Skeletal muscle satellite cell (primary cell): ENCODE measurements at regions not wholly inside any gene's neighbourhood (a gene's known extent, or its start where the extent isn't known, plus 50 kb on each side); places are given as distances from the start of the nearest gene placed in this dataset.
"Not testable (repeated sequence)": the region's sequence is repeated elsewhere in the genome, so short reads cannot be mapped to it uniquely, and the experiment has no call there.

Source experiments
- H3K27me3 ChIP-seq: 2 replicates; pipeline ENCODE4 v1.7.0; 2013; ENCODE audit warnings: low read length; ENCODE audit not compliant: control insufficient read depth, insufficient read depth
- H3K36me3 ChIP-seq: 2 replicates; pipeline ENCODE4 v1.7.0; 2013; ENCODE audit warnings: mild to moderate bottlenecking, control low read depth, low read length; ENCODE audit not compliant: insufficient read depth
- H3K4me1 ChIP-seq: 2 replicates; pipeline ENCODE4 v1.7.0; 2013; ENCODE audit warnings: low read length; ENCODE audit not compliant: control insufficient read depth, insufficient read depth
- H3K4me2 ChIP-seq: 2 replicates; pipeline ENCODE4 v1.7.0; 2013; ENCODE audit warnings: mild to moderate bottlenecking, low read length
- H3K4me3 ChIP-seq: 2 replicates; pipeline ENCODE4 v1.7.0; 2013; ENCODE audit warnings: low read length
- H3K9ac ChIP-seq: 2 replicates; pipeline ENCODE4 v1.7.0; 2013; ENCODE audit warnings: mild to moderate bottlenecking, low read depth, low read length, moderate library complexity
- H3K9me3 ChIP-seq: replicated peaks from 2 replicates; pipeline ENCODE4 v1.7.0; 2013; ENCODE audit warnings: mild to moderate bottlenecking, control low read depth, low read length

DNA sequence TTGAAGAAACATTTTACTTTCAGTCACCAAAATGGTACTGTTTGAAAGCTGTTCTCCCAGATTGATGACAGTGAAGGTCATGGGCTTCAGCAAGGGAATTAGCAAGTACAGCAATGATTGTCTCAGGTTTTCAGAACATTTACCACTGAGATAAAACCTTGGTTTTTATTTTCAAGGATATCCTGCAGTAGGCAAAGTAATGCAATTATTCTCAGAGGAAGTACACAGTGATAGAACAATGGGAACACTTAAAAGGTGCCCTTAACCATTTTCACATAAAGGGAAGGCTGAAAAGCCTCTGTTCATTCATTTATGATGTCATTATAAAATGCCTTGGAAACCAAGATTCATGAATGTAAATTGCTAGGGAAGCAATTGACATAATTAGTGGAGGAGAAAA is 471.8 kb upstream of the ACO1 start:
- H3K4me3 ChIP-seq: no peak overlapping the region
- H3K36me3 ChIP-seq: no peaks in the 10 kb centered on the region
- no peak overlapping the region for H3K9ac ChIP-seq
- H3K4me2 ChIP-seq: no peak overlapping the region
- peaks cover 5% of the 10 kb centered on the region for H3K9me3 ChIP-seq
- H3K27me3 ChIP-seq: no peaks in the 10 kb centered on the region
- H3K4me1 ChIP-seq: no peaks in the 10 kb centered on the region

DNA sequence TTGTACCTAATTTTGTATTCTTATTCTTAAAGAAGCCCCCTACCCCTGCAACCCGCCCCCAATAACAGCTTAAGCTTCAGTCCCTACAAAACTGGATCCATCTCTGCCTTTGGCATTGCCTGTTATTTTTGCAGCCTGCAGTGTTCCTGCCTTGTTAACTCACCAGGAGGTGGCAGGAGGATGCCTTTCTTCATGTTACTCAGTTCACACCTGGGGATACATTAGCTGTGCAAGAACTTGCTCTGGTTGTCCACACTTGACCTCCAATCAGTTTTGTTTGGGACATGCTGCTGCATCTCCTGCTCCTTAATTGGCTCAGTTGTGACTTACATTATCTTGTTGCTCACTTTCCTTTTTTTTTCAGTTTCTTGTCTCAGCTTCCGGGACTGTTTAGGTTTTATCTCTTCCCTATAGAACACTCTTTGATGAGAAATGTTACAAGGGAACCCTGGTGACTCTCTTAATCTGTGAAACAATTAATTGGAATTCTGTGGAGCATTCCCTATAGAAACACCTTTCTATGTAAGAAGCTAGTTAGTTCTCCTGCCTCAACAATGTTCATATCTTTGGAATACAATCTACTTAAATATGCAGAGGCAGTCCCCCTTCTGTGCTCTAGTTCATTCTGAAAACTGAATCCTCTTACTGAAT is 467.7 kb upstream of the ACO1 start:
- Histone ChIP-seq H3K9ac (no peak overlapping the region), H3K27me3 (no peaks in the 10 kb centered on the region), H3K9me3 (peaks cover 5% of the 10 kb centered on the region), H3K4me1 (no peaks in the 10 kb centered on the region), H3K36me3 (no peaks in the 10 kb centered on the region), H3K4me2 (no peak overlapping the region), H3K4me3 (no peak overlapping the region)

DNA sequence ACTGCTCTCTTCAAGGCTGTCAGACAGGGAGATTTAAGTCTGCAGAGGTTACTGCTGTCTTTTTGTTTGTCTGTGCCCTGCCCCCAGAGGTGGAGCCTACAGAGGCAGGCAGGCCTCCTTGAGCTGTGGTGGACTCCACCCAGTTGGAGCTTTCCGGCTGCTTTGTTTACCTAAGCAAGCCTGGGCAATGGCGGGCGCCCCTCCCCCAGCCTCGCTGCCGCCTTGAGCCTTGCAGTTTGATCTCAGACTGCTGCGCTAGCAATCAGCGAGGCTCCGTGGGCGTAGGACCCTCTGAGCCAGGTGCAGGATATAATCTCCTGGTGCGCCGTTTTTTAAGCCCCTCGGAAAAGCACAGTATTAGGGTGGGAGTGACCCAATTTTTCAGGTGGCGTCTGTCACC is 446.7 kb upstream of the ACO1 start:
- H3K4me2 ChIP-seq, H3K4me1 ChIP-seq, H3K36me3 ChIP-seq, H3K4me3 ChIP-seq, H3K9ac ChIP-seq, H3K27me3 ChIP-seq, H3K9me3 ChIP-seq: not testable (repeated sequence)

DNA sequence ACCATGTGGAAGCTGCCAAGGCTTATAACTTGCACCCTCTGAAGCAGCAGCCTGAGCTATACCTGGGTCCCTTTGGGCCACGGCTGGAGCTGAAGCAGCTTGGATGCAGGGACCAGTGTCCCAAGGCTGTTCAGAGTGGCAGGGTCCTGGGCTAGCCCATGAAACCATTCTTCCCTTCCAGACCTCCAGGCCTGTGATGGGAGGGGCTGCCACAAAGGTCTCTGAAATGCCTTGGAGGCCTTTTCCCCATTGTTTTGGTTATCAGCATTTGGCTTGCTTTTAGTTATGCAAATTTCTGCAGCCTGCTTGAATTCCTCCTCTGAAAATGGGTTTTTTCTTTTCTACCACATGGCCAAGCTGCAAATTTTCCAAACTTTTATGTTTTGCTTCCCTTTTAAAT is 433.7 kb upstream of the ACO1 start:
- H3K9ac ChIP-seq: no peak overlapping the region
- H3K9me3 ChIP-seq: peaks cover 4% of the 10 kb centered on the region
- no peak overlapping the region for H3K4me2 ChIP-seq
- H3K4me3 ChIP-seq: no peak overlapping the region
- H3K36me3 ChIP-seq: no peaks in the 10 kb centered on the region
- no peaks in the 10 kb centered on the region for H3K27me3 ChIP-seq
- H3K4me1 ChIP-seq: no peaks in the 10 kb centered on the region

DNA sequence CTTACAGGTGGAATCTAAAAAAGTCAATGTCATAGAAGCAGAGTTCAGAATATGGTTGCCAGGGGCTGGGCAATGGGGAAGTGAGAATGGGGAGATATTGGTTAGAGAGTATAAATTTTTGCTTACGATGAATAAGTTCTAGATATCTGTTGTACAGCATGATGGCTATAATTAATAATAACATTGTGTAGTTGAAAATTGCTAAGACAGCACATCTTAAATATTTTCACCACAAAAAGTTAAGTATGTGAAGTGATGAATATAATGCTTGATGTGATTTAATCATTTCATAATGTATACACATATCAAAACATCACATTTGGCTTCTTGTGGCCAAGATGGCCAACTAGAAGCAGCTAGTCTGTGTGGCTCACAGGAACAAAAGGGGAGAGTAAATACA is 425.9 kb upstream of the ACO1 start:
- H3K4me2 ChIP-seq: no peak overlapping the region
- H3K4me1 ChIP-seq: no peaks in the 10 kb centered on the region
- no peak overlapping the region for H3K9ac ChIP-seq
- no peak overlapping the region for H3K4me3 ChIP-seq
- H3K36me3 ChIP-seq: no peaks in the 10 kb centered on the region
- peaks cover 18% of the 10 kb centered on the region for H3K9me3 ChIP-seq
- H3K27me3 ChIP-seq: no peaks in the 10 kb centered on the region

DNA sequence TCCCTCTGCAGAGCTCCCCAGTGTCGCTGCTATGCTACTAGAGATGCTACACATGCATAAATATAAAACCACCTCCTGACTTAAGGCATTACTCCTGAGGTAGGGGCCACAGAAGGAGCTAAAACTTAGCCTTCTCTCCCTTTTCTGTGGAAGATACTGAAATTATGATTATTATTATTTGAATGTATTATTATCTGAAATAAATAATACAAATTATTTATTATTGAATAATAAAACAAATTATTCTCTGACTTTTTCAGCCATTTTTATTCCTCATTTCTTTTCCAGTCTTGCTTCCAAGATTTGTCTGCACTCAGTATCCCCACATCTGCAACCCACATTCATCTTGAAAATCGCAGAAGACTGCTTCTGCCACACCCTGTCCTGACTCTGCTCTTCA is 414.9 kb upstream of the ACO1 start:
- H3K36me3 ChIP-seq: no peaks in the 10 kb centered on the region
- no peak overlapping the region for H3K4me3 ChIP-seq
- no peak overlapping the region for H3K4me2 ChIP-seq
- H3K4me1 ChIP-seq: no peaks in the 10 kb centered on the region
- H3K9me3 ChIP-seq: no peaks in the 10 kb centered on the region
- no peaks in the 10 kb centered on the region for H3K27me3 ChIP-seq
- no peak overlapping the region for H3K9ac ChIP-seq

DNA sequence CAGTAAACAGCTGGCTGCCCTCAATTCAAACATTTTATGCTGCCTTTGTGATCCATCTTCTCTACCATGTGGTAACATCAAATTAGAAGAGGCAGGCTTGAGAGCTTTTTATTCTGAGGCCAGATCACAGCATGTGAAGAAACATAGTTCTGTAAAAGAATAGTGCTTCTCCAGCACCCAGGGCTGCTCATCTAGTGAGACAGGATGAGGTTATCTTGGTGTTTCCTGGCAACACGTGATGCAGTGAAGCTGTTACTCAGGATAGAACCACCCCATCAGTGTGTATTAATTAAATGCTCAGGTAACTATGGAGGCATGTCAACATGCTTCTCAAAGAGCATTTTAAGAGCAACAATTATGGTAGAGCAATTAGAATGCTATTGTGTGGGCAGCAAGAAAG is 400.5 kb upstream of the ACO1 start:
- Histone ChIP-seq H3K4me2 (no peak overlapping the region), H3K27me3 (no peaks in the 10 kb centered on the region), H3K9ac (no peak overlapping the region), H3K4me3 (no peak overlapping the region), H3K9me3 (peaks cover 9% of the 10 kb centered on the region), H3K4me1 (no peaks in the 10 kb centered on the region), H3K36me3 (no peaks in the 10 kb centered on the region)

DNA sequence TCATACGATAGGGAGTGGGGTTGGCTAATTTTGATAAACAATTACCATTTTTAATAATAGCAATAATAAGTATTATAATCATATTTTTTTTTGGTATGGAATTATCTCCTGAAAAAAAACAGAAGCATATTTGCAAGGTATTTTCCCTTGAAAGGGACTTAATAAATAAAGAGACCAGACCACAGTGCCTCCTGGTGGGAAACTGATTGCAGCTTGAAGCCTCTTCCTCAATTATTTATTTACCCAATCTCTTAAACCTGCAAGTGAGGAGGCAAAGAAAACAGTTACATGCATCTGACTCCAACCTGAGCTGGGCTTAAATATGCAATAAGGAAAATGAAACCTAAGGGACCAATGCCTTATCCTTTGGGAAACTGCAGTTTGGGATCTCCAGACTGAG is 388.1 kb upstream of the ACO1 start:
- no peak overlapping the region for H3K9ac ChIP-seq
- no peak overlapping the region for H3K4me2 ChIP-seq
- no peaks in the 10 kb centered on the region for H3K36me3 ChIP-seq

DNA sequence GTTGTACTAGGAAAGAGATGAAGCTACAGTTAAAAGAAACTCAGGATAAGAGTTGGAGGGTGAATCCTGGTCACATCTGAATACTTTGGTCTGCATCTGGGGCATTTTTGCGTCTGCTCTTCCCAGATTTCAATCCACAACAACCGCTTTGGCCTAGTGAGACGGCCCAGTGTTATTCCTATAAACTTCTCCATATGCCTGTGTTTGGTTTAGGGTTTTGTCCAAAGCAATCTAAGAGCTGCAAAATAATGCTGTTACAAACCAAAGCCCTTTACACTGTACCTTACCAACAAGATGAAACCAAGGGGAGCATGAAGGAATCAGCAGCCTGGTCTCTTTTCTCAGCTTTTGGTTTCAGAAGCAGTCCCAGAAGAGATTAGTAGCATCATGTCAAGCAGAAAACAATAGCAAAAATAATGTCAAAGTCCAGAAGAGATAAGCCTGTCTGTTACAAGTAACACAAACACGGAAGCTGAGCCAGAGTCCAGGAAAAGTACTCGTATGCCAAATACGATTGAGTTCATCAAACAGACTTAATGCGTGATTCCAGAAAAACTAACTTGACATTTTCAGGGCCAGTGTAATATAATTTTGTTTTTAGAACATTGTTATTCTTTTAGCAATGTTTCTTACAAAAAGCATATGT is 379.9 kb upstream of the ACO1 start:
- H3K4me2 ChIP-seq: no peak overlapping the region
- no peaks in the 10 kb centered on the region for H3K27me3 ChIP-seq
- no peaks in the 10 kb centered on the region for H3K4me1 ChIP-seq
- no peaks in the 10 kb centered on the region for H3K36me3 ChIP-seq
- H3K4me3 ChIP-seq: no peak overlapping the region
- H3K9me3 ChIP-seq: no peaks in the 10 kb centered on the region
- no peak overlapping the region for H3K9ac ChIP-seq

More for the DNA sequence above, 388.1 kb upstream of the ACO1 start:
- no peaks in the 10 kb centered on the region for H3K9me3 ChIP-seq
- no peak overlapping the region for H3K4me3 ChIP-seq
- H3K4me1 ChIP-seq: no peaks in the 10 kb centered on the region
- H3K27me3 ChIP-seq: no peaks in the 10 kb centered on the region

DNA sequence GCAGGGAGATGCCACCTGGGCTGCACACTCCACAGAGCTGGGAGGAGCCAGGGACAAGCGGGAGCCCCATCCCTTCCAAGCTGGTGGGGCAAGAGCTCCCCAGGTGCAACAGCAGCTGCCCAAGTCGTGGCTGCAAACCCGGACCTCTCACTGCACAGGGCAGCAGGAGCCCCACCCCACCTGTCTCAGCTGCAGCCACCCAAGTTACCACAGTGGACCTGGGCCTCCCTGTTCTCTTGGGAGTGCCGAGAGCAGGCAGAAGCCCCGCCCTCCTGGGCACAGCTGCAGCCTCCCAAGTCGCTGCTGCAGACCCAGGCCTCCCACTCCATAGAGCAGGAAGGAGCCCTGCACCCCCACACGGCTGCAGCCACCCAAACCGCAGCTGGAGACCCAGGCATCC is 374.1 kb upstream of the ACO1 start:
- Histone ChIP-seq H3K9me3 (peaks cover 4% of the 10 kb centered on the region), H3K4me1 (no peaks in the 10 kb centered on the region), H3K4me2 (no peak overlapping the region), H3K27me3 (no peaks in the 10 kb centered on the region), H3K9ac (no peak overlapping the region), H3K4me3 (no peak overlapping the region), H3K36me3 (no peaks in the 10 kb centered on the region)

DNA sequence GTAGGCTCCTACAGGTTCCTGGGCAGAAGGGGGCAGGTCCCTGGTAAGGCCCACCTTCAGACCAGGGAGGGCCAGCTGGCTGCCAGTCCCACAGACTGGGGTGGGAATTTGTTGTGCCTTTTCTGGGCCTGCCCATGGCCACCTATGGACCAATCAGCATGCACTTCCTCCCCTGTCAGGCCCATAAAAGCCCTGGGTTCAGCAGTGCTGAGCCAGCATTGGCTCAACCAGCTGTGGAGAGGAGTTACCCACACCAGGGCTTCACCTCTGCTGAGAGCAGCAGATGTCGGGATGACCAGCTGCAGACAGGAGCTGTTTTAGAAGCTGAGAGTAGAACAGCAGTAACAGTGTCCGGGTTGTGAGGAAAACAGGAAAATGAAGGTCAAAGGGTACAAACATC is 373.4 kb upstream of the ACO1 start:
- peaks cover 4% of the 10 kb centered on the region for H3K9me3 ChIP-seq
- H3K27me3 ChIP-seq: no peaks in the 10 kb centered on the region
- no peak overlapping the region for H3K4me3 ChIP-seq
- H3K36me3 ChIP-seq: no peaks in the 10 kb centered on the region
- H3K4me2 ChIP-seq: no peak overlapping the region
- H3K9ac ChIP-seq: no peak overlapping the region
- H3K4me1 ChIP-seq: no peaks in the 10 kb centered on the region

DNA sequence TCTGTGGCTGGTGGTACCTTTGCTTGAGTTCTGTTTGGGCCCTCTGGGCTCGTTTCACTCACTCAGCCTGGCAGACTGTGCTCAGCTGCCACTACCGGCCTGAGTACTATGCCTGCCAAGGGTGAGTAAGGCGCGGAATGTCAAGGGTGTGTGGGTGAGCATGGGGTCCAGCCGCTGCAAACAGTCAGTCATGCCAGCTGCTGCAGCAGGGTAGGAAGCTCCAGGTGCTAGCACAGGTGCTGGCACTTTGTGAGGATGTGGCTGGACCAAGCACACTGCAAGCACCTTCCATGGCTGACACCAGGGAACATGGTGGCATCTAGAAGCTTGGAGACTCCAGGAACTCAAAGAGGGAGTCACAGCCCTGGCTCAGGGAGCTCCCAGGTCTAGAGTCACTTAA is 368.6 kb upstream of the ACO1 start:
- Histone ChIP-seq H3K36me3 (no peaks in the 10 kb centered on the region), H3K4me2 (no peak overlapping the region), H3K9me3 (no peaks in the 10 kb centered on the region), H3K9ac (no peak overlapping the region), H3K4me3 (no peak overlapping the region), H3K4me1 (no peaks in the 10 kb centered on the region), H3K27me3 (no peaks in the 10 kb centered on the region)
